ENCODE measurements at regions not wholly inside any gene's neighbourhood (a gene's known extent, or its start where the extent isn't known, plus 50 kb on each side); places are given as distances from the start of the nearest gene placed in this dataset.
"Not testable (repeated sequence)": the region's sequence is repeated elsewhere in the genome, so short reads cannot be mapped to it uniquely, and the experiment has no call there.

GRCh38 chr17:65301882-65302281 lies 164.7 kb downstream of the RGS9 start:
- not testable (repeated sequence) for DNase-seq

- DNase-seq, result no peak
Measured at GRCh38 chr17:65301184-65301583, 164.0 kb downstream of the RGS9 start.

- DNase-seq, result no peak
Measured at GRCh38 chr17:65297916-65298315, 160.7 kb downstream of the RGS9 start.

- DNase-seq, result no peak
Measured at GRCh38 chr17:65297384-65297783, 160.2 kb downstream of the RGS9 start.

- DNase-seq, result peak; percentile 7 to 70
Measured at GRCh38 chr17:65294181-65294719, 157.1 kb downstream of the RGS9 start.

GRCh38 chr17:65293584-65294180 lies 156.5 kb downstream of the RGS9 start:
- DNase-seq, result no peak

GRCh38 chr17:65292430-65292829 lies 155.3 kb downstream of the RGS9 start:
- no peak for DNase-seq

- DNase-seq, result not testable (repeated sequence)
Measured at GRCh38 chr17:65291301-65291700, 154.1 kb downstream of the RGS9 start.

GRCh38 chr17:65290616-65291015 lies 153.4 kb downstream of the RGS9 start:
- DNase-seq, result no peak

- DNase-seq, result no peak
Measured at GRCh38 chr17:65290056-65290455, 152.9 kb downstream of the RGS9 start.

- DNase-seq, result no peak
Measured at GRCh38 chr17:65287040-65287439, 149.9 kb downstream of the RGS9 start.

GRCh38 chr17:65283704-65284103 lies 146.5 kb downstream of the RGS9 start:
- no peak for DNase-seq

GRCh38 chr17:65279456-65279855 lies 142.3 kb downstream of the RGS9 start:
- DNase-seq, result no peak

- DNase-seq, result no peak
Measured at GRCh38 chr17:65278820-65279184, 141.6 kb downstream of the RGS9 start.

GRCh38 chr17:65278050-65278819 lies 141.1 kb downstream of the RGS9 start:
- peak in 1 of 2 experiments; percentile 51 for DNase-seq

- DNase-seq, result no peak
Measured at GRCh38 chr17:65277576-65277975, 140.4 kb downstream of the RGS9 start.

All from NCI-H526 (cell line).